HG02970 (cell line): ENCODE measurements at regions not wholly inside any gene's neighbourhood (a gene's known extent, or its start where the extent isn't known, plus 50 kb on each side); places are given as distances from the start of the nearest gene placed in this dataset.

Experiments used
- ATAC-seq: cut with Tn5 transposase; IDR thresholded peaks from one replicate; pipeline ENCODE4 v1.9.1; 2021; ENCODE audit warnings: mild to moderate bottlenecking, moderate library complexity, moderate number of reproducible peaks; ENCODE audit not compliant: unreplicated experiment, low FRiP score

GRCh38 chr4:114280645-114281044, 301.2 kb upstream of the ARSJ start:
- no peak for ATAC-seq

DNA sequence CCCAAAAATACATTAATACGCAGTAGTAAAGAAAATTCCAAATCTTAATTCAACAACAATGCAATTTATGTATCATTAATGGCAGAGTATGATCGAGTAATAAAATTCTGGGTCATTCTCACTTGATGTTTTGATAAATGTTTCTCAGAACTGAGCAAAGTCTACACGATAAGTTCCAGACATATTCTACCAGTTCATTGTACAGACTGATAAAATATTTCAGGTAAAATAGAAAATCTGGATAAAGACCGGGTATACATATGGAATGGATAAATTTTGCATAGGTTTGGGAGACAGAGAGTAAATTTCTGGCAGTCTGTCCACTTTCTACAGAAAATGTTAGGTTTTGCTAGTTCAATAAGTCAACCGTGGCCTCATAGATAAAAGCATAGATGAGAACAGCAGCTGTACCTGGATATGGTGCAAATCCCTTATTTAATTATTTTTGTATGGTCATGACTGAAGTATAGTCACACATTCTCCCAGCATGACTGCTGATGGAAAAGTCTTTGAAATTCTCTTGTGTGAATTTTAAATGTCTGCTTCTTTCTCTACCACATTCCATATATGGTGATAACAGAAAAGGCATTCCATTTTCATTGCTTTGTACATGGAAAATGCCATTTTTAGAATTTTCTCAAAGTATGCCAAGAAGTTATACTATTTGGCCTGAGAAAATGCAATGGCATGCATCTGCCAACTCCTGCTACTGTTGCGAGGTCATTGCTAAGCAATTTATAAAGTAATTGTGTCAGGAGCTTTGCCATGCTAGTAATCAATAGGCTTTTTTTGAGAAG, 301.9 kb upstream of the ARSJ start:
- ATAC-seq = no peak

DNA sequence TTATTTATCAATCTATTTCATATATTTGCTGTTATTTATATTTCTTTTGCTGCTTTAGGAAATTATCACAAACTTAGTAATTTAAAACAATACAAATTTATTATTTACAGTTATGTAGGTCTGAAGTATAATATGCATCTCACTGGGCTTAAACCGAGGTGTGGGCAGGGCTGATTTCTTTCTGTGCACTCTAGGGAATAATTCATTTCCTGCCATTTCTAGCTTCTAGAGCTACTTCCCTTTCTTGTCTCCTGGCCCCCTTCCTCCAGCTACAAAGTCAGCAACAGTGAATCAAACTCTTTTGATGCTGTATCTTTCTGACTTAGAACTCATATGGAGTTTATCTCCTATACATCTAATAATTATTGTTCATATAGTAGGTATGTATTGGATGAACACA, 303.5 kb upstream of the ARSJ start:
- no peak for ATAC-seq

- no peak for ATAC-seq
Measured at GRCh38 chr4:114284629-114285028, 305.2 kb upstream of the ARSJ start.

- ATAC-seq = no peak
Measured at GRCh38 chr4:114286262-114286810, 306.9 kb upstream of the ARSJ start.

- no peak for ATAC-seq
Measured at GRCh38 chr4:114287079-114287696, 307.7 kb upstream of the ARSJ start.

DNA sequence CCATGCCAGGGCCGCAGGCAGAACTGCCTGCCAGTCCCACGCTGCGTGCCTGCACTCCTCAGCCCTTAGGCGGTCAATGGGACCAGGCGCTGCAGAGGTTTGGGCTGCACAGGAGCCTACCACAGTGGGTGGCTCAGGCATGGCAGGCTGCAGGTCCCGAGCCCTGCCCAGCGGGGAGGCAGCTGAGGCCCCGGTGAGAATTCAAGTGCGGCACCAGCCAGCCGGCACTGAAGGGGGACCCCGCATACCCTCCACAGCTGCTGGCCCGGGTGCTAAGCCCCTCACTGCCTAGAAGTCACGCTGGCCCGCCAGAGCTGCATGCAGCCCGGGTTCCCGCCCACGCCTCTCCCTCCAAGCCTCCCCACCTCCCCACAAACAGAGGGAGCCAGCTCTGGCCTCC, 302.5 kb upstream of the UGT8 start:
- no peak for ATAC-seq

DNA sequence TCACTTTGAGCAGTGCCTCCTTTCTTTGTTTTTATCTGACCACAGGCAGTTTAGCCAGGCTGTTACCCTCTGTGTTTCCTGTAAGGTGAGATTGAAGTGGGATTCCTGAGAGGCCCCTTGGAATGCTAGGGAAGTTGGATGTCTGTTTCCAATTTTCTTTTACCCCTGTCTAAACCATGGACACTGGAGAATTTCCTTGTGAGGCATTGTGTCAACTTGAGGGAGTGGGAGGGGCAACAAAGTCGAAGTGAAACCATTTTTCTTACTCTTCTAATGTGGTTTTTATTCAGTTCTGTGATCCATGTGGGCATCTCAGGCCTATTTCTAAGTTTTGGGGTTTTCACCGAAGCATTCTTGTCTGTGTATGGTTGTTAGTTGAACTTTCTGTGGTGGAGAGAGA, 296.1 kb upstream of the UGT8 start:
- no peak for ATAC-seq

DNA sequence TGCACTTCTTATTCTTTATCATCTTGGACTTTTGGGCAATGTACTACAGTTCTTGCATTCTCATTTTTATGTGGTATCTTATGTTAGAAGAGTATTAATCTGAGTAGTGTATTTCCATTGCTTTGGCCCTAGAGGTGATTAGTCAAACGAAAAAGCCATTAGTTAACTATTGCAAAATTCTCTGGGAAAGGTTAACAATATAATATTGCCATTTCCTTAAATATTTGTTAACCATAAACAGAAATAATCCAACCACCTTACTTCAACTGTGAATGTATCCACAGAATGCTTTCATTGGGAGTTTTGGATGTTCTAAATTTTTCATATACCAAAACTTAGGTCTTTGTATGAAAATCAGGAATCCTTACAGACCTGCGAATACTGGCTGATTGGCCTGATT, 294.6 kb upstream of the UGT8 start:
- ATAC-seq = no peak

DNA sequence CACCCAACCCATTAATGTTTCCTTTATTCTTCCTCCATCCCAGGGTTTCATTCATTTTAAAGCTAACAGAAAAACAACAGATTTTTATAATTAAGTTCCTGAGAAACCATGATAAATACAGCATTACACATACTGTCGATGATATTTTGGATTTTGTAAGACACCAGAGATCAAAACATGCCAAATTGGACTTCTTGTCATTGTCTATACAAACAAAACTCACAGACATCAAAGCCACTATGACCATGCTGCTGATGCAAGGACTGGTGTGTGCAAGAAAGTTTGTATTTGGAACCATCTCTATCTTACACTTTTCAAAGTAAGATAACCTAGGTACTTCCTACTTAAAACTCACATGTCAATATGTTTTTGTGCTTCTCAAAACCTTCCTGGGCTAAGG, 294.0 kb upstream of the UGT8 start:
- no peak for ATAC-seq

GRCh38 chr4:114306946-114307345, 291.7 kb upstream of the UGT8 start:
- ATAC-seq = no peak

DNA sequence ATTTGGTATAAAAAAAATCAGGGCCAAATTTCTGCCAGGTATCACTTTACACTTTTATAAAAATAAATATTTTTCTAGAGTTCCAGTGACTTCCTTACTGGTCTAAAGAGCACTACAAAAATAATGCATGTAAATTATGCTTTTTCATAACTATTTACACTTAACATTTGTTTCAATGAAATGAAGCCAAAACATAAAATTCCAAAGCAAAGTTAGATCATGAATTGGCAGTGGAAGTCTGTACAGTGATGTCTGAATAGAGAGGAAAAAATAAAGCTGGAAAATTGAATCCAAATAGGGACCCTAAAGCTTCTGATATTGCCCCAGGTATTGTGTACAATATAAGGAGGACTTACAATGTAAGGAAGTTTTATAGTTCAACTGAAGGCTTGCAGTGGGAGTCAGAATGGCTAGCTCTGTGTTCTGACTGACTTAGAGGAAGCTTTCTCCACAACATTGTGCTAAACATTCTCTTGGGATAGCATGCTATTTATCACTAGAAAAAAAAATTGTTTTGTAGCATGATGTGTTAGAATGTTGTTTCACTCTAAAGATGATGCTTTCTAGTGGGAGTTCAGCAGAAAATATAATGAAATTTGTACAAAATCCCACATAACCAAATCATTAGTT, 288.2 kb upstream of the UGT8 start:
- no peak for ATAC-seq

GRCh38 chr4:114311787-114312186, 286.8 kb upstream of the UGT8 start:
- no peak for ATAC-seq

DNA sequence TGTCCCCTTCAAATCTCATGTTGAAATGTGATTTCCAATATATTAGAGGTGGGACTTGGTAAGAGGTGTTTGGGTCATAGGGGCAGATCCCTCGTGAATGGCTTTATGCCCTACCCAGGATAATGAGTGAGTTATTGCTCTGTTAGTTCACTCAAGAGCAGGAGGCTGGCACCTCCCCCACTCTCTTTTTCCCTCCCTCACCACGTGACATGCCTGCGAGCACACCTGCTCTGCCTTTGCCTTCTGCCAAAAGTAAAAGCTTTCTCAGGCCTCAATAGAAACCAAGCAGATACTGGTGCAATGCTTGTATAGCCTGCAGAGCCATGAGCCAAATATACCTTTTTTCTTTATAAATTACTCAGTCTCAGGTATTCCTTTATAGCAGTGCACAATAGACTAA, 286.3 kb upstream of the UGT8 start:
- no peak for ATAC-seq

DNA sequence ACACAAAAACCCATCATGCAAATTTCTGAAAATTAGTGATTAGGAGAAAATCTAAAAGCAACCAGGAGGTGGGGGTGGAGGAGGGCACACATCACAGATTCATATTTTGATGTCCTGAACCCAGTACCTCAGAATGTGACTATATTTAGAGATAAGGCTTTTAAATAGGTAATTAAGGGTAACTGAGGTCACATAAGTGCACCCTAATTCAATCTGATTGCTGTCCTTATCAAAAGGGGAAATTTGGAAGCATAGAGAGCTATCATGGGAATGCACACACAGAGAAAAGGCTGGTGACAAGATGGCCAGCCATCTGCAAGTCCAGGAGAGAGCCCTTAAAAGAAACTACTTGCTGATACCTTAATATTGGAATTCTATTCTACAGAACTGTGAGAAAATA, 281.8 kb upstream of the UGT8 start:
- ATAC-seq = no peak

DNA sequence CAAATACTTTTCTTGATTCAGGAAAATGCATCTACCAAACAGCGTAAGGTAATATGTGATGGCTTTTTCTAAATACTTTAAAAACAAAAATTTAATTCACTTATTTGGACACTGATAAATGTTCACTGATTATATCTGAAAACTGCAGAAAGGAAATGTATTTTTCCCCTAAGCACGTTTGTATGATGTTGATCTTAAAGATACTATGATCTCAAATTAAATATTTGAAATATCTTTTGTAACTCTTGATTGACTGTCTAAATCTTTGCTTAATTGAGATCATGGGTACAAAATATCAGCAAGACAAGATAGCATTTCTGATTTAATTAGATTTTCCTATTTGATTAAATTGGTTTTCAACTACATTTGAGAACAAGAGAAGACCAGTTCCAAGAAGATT, 281.0 kb upstream of the UGT8 start:
- no peak for ATAC-seq

DNA sequence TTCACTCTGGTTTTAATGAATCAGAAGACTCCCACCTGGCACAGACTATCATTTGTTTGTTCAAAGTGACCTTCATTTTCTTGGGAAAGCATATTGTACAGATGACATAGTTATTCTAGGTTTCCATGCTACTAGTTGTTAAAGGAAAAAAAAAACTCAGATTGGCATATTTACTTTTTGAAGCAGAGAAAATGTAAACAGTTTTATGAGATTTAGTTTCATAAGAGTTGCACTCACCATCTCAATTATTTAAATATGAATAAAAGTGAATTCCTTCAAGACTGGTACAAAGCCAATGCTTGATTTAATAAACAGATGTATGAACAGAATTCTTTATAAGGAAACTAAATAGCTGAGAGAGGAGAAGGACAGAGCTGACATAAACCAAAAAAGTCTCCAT, 280.3 kb upstream of the UGT8 start:
- no peak for ATAC-seq

DNA sequence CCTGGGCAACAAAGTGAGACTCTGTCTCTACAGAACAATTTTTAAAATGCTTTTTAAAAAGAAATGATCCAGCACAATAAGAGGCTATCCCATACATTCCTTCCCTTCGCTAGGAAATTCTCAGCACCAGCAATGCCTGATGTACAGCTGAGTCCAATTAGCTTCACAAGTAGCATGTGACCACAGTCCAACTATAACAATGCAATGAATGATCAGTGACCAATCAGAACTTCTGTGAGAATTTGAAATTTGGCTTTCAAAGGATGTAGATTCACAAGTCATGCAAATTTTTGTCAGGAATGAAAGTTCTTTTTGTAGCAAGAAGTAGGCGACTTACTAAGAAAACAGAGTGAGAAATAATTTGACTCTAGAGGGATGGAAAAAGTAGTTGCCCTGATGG, 278.5 kb upstream of the UGT8 start:
- no peak for ATAC-seq

DNA sequence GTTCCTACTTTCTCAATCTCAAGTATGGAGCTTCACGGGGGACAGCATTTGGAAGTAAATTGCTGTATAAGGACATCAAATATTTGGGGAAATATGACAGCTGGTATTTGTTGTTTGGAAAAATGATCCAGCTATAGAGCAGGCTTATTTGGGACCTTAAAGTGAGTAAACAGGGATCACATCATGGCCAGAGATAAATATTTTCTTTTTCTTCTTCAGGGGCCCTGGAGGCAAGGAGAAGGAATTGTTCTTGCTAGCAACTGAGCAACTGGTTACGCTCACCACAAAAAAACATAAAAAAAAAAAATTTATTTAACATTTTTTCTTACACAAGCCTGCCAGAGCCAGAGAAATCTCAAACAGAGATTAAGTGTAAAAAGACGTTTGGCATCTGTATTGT, 277.2 kb upstream of the UGT8 start:
- ATAC-seq = no peak

- no peak for ATAC-seq
Measured at GRCh38 chr4:114323841-114324240, 274.8 kb upstream of the UGT8 start.

DNA sequence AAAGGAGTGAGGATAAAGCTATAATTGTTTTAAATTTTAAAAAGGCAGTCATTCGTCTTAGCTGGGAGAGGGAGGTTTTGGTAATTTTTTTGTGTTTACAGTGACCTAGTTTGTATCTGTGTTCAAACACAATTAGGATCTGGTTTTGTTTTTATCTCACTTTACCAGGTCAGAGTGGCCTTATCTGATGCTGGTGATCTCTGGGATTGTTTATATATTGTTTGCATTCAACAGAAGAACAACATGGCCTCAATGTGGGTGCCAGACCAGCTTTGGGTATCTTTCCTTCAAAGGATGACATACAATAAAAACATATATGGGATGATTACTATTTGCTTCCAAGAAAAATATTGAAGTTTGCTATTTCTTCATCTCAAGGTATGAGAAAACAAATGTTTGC, 272.2 kb upstream of the UGT8 start:
- no peak for ATAC-seq

GRCh38 chr4:114332119-114332518, 266.5 kb upstream of the UGT8 start:
- ATAC-seq = no peak
